Muscle layer of duodenum (tissue), 2 donors: ENCODE measurements at regions not wholly inside any gene's neighbourhood (a gene's known extent, or its start where the extent isn't known, plus 50 kb on each side); places are given as distances from the start of the nearest gene placed in this dataset.

ENCODE experiments used
- H3K27ac ChIP-seq: one replicate; pipeline ENCODE4 v1.7.0; 2013; ENCODE audit warnings: mild to moderate bottlenecking, low read length
- H3K27me3 ChIP-seq: one replicate; pipeline ENCODE4 v1.7.0; 2013; ENCODE audit warnings: low read depth, mild to moderate bottlenecking, control low read depth, low read length
- H3K36me3 ChIP-seq, 2 donors: one replicate each; pipeline ENCODE4 v1.7.0; 2013; ENCODE audit warnings: low read length in 2 of 2, control low read depth in 1 of 2, mild to moderate bottlenecking in 1 of 2; ENCODE audit not compliant: insufficient read depth in 2 of 2, control insufficient read depth in 1 of 2
- H3K4me1 ChIP-seq, 2 donors: one replicate each; pipeline ENCODE4 v1.7.0; 2013; ENCODE audit warnings: low read length in 2 of 2, mild to moderate bottlenecking in 2 of 2, control low read depth in 1 of 2, moderate library complexity in 1 of 2; ENCODE audit not compliant: insufficient read depth in 2 of 2, control insufficient read depth in 1 of 2
- H3K4me3 ChIP-seq, 2 donors: one replicate each; pipeline ENCODE4 v1.7.0; 2013; ENCODE audit warnings: low read length in 2 of 2, low read depth in 1 of 2, mild to moderate bottlenecking in 1 of 2
- H3K9me3 ChIP-seq, 2 donors: one replicate each; pipeline ENCODE4 v1.7.0; 2013; ENCODE audit warnings: low read length in 2 of 2, control low read depth in 1 of 2, mild to moderate bottlenecking in 1 of 2; ENCODE audit not compliant: control insufficient read depth in 1 of 2
- donor health status: healthy.

- no peak overlapping the region for H3K27ac ChIP-seq
- H3K4me3 ChIP-seq = no peak overlapping the region
- no peaks in the 10 kb centered on the region for H3K9me3 ChIP-seq
- H3K36me3 ChIP-seq = no peaks in the 10 kb centered on the region
- H3K4me1 ChIP-seq = no peaks in the 10 kb centered on the region
- H3K27me3 ChIP-seq = no peaks in the 10 kb centered on the region
Observed at GRCh38 chr3:81923038-81923437, 161.6 kb upstream of the GBE1 start.

DNA sequence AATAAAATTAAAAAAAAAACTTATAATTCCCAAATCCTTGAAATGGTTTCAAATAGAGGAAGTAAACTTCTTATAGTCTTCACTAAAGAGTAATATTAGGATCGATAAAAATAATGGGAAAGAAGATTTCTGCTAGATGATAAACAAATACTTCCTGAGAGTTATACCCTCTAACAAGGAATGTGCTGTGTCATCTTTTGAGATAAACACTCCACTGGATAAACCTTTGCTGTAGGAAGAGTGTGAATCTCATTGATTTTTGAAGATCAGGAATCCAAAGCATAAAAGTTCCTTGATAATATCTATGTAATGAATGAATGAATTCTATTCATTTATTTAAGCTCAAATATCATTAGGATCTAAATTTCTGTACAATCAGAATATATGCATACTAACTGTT is 161.0 kb upstream of the GBE1 start:
- H3K27ac ChIP-seq = no peak overlapping the region
- no peak overlapping the region for H3K4me3 ChIP-seq
- H3K4me1 ChIP-seq = no peaks in the 10 kb centered on the region
- H3K36me3 ChIP-seq = no peaks in the 10 kb centered on the region
- H3K27me3 ChIP-seq = no peaks in the 10 kb centered on the region
- no peaks in the 10 kb centered on the region for H3K9me3 ChIP-seq

DNA sequence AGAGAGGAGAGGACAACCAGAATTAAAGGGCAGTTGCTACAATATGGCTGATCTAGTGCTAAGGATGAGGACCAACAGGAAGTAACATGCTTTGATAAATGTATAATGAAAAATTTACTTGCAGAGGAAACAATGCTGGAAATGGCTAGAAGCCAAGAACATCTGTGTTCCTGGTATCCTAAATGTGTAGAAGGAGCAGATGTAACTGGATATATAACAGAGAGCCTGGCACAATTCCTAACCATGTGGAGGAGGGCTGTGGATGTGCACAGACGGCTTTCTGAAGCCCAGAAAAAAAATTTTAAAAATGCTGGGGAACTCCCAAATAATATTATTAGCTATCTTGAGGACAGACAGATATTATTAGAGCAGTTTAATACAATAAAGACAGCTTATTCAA is 159.4 kb upstream of the GBE1 start:
- H3K9me3 ChIP-seq = no peaks in the 10 kb centered on the region
- H3K4me3 ChIP-seq = no peak overlapping the region
- H3K27ac ChIP-seq = no peak overlapping the region
- no peaks in the 10 kb centered on the region for H3K36me3 ChIP-seq
- H3K27me3 ChIP-seq = no peaks in the 10 kb centered on the region
- no peaks in the 10 kb centered on the region for H3K4me1 ChIP-seq

DNA sequence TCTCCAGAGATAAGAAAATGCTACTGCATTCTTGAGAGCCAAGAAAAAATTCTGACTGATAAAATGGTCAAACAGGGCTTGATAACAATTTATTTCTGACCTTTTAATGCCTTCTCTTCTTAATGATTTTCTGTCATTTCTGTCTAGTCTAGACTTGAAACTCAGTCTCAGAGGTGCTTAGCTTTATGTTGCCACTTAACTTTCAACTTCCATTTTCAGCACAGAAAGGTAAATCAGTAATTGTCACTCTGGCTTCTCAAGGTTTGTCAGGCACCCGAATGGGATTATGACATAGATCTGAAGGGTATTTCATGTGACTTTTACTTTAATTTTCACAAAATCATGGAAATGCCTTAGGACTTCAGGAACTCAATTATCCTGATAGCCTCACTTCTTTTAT is 155.4 kb upstream of the GBE1 start:
- no peaks in the 10 kb centered on the region for H3K36me3 ChIP-seq
- H3K27me3 ChIP-seq = no peaks in the 10 kb centered on the region
- no peak overlapping the region for H3K27ac ChIP-seq
- no peaks in the 10 kb centered on the region for H3K4me1 ChIP-seq
- no peak overlapping the region for H3K4me3 ChIP-seq
- H3K9me3 ChIP-seq = no peaks in the 10 kb centered on the region

DNA sequence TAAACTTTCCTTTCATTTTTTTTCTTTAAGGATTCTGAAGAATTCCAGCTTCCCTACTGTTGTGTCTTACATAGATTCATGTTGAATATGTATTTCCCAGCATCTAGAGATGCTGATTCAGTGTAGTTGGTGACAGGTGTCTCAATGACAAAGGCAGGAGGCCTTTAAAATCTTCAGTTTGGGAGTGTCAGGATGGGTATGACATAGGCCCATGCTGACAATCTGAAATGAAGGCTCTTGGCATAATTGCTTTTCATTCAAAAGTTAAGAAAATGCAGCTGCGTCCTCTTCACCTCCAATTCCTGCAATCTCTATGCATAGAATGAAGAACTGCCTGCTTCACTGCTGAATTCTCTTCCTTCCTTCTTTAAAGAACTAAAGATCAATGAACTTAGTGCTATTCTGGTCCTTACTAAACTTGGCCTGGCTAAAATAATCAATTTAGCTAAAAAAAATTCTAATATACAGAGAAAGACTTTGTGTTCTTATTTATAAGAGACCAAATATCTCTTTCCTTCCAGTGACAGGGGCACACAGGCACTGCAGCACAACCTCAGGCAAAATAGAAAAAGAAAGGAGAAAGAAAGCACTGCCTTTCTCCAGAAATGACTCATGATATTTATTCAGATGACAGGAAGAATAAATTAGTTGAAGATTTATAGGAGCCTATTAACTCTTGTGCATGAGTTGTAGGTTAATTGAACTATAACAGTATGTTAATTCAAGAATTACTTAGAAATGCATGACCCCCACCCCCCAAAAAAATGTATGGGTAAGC is 152.6 kb upstream of the GBE1 start:
- Histone ChIP-seq H3K4me3 (no peak overlapping the region), H3K9me3 (no peaks in the 10 kb centered on the region), H3K4me1 (no peaks in the 10 kb centered on the region), H3K27ac (no peak overlapping the region), H3K27me3 (no peaks in the 10 kb centered on the region), H3K36me3 (no peaks in the 10 kb centered on the region)

GRCh38 chr3:81911221-81911620 is 149.8 kb upstream of the GBE1 start:
- Histone ChIP-seq H3K4me1 (no peaks in the 10 kb centered on the region), H3K27me3 (no peaks in the 10 kb centered on the region), H3K4me3 (no peak overlapping the region), H3K9me3 (no peaks in the 10 kb centered on the region), H3K36me3 (no peaks in the 10 kb centered on the region), H3K27ac (no peak overlapping the region)

DNA sequence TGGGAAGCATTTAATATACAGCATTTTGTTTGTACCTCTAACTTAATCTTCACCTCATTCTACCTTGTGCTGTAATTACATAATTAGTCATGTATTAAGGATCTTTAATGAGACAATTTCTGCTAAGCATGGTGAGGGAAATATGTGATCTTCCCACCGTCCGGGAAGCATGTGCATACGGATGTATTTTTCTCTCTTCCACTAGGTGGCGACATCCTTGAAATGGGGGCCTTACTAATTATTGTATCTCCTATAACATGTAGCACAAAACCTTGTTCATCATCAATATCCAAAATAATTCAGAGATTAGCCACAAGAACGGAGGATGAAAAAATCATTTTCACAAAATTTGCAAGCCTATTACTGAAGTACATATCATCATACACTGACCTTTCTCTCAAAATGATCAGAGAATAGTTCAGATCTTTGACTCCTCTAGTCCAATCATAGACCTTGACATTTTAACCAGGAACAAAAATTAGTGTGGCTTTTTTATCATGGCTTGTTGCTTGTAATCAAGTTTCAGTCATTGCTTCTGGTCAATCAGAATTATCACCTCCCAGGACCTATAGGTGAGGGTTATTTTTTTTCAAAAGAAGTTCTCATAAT is 148.9 kb upstream of the GBE1 start:
- Histone ChIP-seq H3K4me3 (no peak overlapping the region), H3K9me3 (no peaks in the 10 kb centered on the region), H3K27ac (no peak overlapping the region), H3K27me3 (no peaks in the 10 kb centered on the region), H3K4me1 (no peaks in the 10 kb centered on the region), H3K36me3 (no peaks in the 10 kb centered on the region)

GRCh38 chr3:81909796-81910195 is 148.4 kb upstream of the GBE1 start:
- Histone ChIP-seq H3K4me1 (no peaks in the 10 kb centered on the region), H3K27ac (no peak overlapping the region), H3K9me3 (no peaks in the 10 kb centered on the region), H3K4me3 (no peak overlapping the region), H3K27me3 (no peaks in the 10 kb centered on the region), H3K36me3 (no peaks in the 10 kb centered on the region)

- no peaks in the 10 kb centered on the region for H3K4me1 ChIP-seq
- H3K9me3 ChIP-seq = no peaks in the 10 kb centered on the region
- H3K4me3 ChIP-seq = no peak overlapping the region
- H3K27me3 ChIP-seq = no peaks in the 10 kb centered on the region
- H3K27ac ChIP-seq = no peak overlapping the region
- H3K36me3 ChIP-seq = no peaks in the 10 kb centered on the region
Observed at GRCh38 chr3:81908561-81908960, 147.1 kb upstream of the GBE1 start.

- no peaks in the 10 kb centered on the region for H3K36me3 ChIP-seq
- H3K4me3 ChIP-seq = no peak overlapping the region
- H3K9me3 ChIP-seq = no peaks in the 10 kb centered on the region
- H3K27ac ChIP-seq = no peak overlapping the region
- H3K27me3 ChIP-seq = no peaks in the 10 kb centered on the region
- no peaks in the 10 kb centered on the region for H3K4me1 ChIP-seq
Observed at GRCh38 chr3:81898336-81898735, 136.9 kb upstream of the GBE1 start.

- Histone ChIP-seq H3K36me3 (no peaks in the 10 kb centered on the region), H3K27me3 (no peaks in the 10 kb centered on the region), H3K4me3 (no peak overlapping the region), H3K9me3 (no peaks in the 10 kb centered on the region), H3K27ac (no peak overlapping the region), H3K4me1 (no peaks in the 10 kb centered on the region)
Observed at GRCh38 chr3:81894598-81894997, 133.2 kb upstream of the GBE1 start.
